Neural cell (in vitro differentiated cells): ENCODE measurements at regions not wholly inside any gene's neighbourhood (a gene's known extent, or its start where the extent isn't known, plus 50 kb on each side); places are given as distances from the start of the nearest gene placed in this dataset.

Experiments used
- H2AFZ ChIP-seq: fragments of 200-600, 300-800 bp; sonication (generic), shearing (Covaris generic); 2 replicates; pipeline ENCODE4 v1.6.0; 2014; ENCODE audit warnings: low read depth, mild to moderate bottlenecking, antibody characterized with exemption, low read length, moderate library complexity
- H3F3A ChIP-seq: fragments of 200-600 bp; shearing (Covaris generic); 2 replicates; pipeline ENCODE4 v1.6.1; 2016; ENCODE audit warnings: mild to moderate bottlenecking, moderate library complexity, mixed read lengths, antibody characterized with exemption, low read length; ENCODE audit not compliant: insufficient read depth, poor library complexity, severe bottlenecking
- H3K27ac ChIP-seq: fragments of 200-600, 300-800 bp; sonication (generic), shearing (Covaris generic); 2 replicates; pipeline ENCODE4 v1.5.1; 2014; ENCODE audit warnings: mild to moderate bottlenecking, low read length, moderate library complexity
- H3K27me3 ChIP-seq: fragments of 300-800, 200-600 bp; sonication (generic), shearing (Covaris generic); 2 replicates; pipeline ENCODE4 v1.6.0; 2014; ENCODE audit warnings: mild to moderate bottlenecking, low read depth, low read length, moderate library complexity; ENCODE audit not compliant: insufficient read depth
- H3K36me3 ChIP-seq: fragments of 300-800, 200-600 bp; sonication (generic), shearing (Covaris generic); 2 replicates; pipeline ENCODE4 v1.5.1; 2014; ENCODE audit warnings: mild to moderate bottlenecking, antibody characterized with exemption, low read length, moderate library complexity; ENCODE audit not compliant: insufficient read depth
- H3K4me2 ChIP-seq: fragments of 300-800, 200-600 bp; sonication (generic), shearing (Covaris generic); 2 replicates; pipeline ENCODE4 v1.6.0; 2014; ENCODE audit warnings: mild to moderate bottlenecking, low read length
- H3K4me3 ChIP-seq: fragments of 300-800, 200-600 bp; sonication (generic), shearing (Covaris generic); 2 replicates; pipeline ENCODE4 v1.5.1; 2014; ENCODE audit warnings: mild to moderate bottlenecking, low read length, moderate library complexity
- H3K79me2 ChIP-seq: fragments of 200-600 bp; shearing (Covaris generic); replicated peaks from 2 replicates; pipeline ENCODE4 v1.6.0; 2014; ENCODE audit warnings: mild to moderate bottlenecking, low read length, moderate library complexity; ENCODE audit not compliant: insufficient read depth
- H3K9ac ChIP-seq: fragments of 300-800, 200-600 bp; sonication (generic), shearing (Covaris generic); 2 replicates; pipeline ENCODE4 v1.6.1; 2016; ENCODE audit warnings: mild to moderate bottlenecking, low read length, mixed read lengths
- H3K9me2 ChIP-seq: fragments of 200-600 bp; shearing (Covaris generic); 2 replicates; pipeline ENCODE4 v1.6.1; 2016; ENCODE audit warnings: mild to moderate bottlenecking, low read length, mixed read lengths; ENCODE audit not compliant: insufficient read depth
- H3K9me3 ChIP-seq: fragments of 200-600, 300-800 bp; sonication (generic), shearing (Covaris generic); 2 replicates; pipeline ENCODE4 v1.6.1; 2016; ENCODE audit warnings: mild to moderate bottlenecking, mixed run types, low read length, moderate library complexity, mixed read lengths
- H4K20me1 ChIP-seq: fragments of 200-600 bp; shearing (Covaris generic); 2 replicates; pipeline ENCODE4 v1.6.1; 2016; ENCODE audit warnings: mild to moderate bottlenecking, mixed run types; ENCODE audit not compliant: insufficient read depth
- EP300 ChIP-seq: fragments of 450-650 bp; conservative IDR thresholded peaks from 2 replicates; pipeline ENCODE4 v1.6.1; 2014; ENCODE audit warnings: antibody characterized with exemption, mild to moderate bottlenecking, moderate library complexity; ENCODE audit not compliant: poor library complexity, severe bottlenecking
- EZH2 ChIP-seq: fragments of 200-600, 300-800 bp; shearing (Covaris generic), sonication (generic); IDR thresholded peaks from 2 replicates; pipeline ENCODE4 v1.6.1; 2014; ENCODE audit warnings: antibody characterized with exemption, low read length, borderline replicate concordance, mild to moderate bottlenecking; ENCODE audit not compliant: insufficient read depth, poor library complexity, severe bottlenecking
- MXI1 ChIP-seq: fragments of 450-650 bp; conservative IDR thresholded peaks from 2 replicates; pipeline ENCODE4 v1.6.1; 2014; ENCODE audit warnings: antibody characterized with exemption, mild to moderate bottlenecking; ENCODE audit not compliant: poor library complexity, severe bottlenecking
- POLR2AphosphoS5 ChIP-seq: IDR thresholded peaks from 2 replicates; pipeline ENCODE4 v1.6.1; 2012
- RAD21 ChIP-seq: fragments of 450-650 bp; conservative IDR thresholded peaks from 2 replicates; pipeline ENCODE4 v1.6.1; 2014; ENCODE audit warnings: antibody characterized with exemption, mild to moderate bottlenecking, moderate library complexity
- SMC3 ChIP-seq: fragments of 450-650 bp; conservative IDR thresholded peaks from 2 replicates; pipeline ENCODE4 v1.6.1; 2014; ENCODE audit warnings: antibody characterized with exemption, mild to moderate bottlenecking, moderate library complexity; ENCODE audit not compliant: poor library complexity
- TAF1 ChIP-seq: IDR thresholded peaks from 2 replicates; pipeline ENCODE4 v1.6.1; 2012; ENCODE audit warnings: low read depth
- TF ChIP-seq, protein P1 (sequence below): fragments of 450-650 bp; IDR thresholded peaks from 2 replicates; pipeline ENCODE4 v1.5.1; 2014; ENCODE audit warnings: antibody characterized with exemption, mild to moderate bottlenecking, moderate library complexity; ENCODE audit not compliant: poor library complexity, severe bottlenecking
- TF ChIP-seq, protein P2 (sequence below): IDR thresholded peaks from 2 replicates; pipeline ENCODE4 v1.6.1; 2012; ENCODE audit warnings: borderline replicate concordance

DNA sequence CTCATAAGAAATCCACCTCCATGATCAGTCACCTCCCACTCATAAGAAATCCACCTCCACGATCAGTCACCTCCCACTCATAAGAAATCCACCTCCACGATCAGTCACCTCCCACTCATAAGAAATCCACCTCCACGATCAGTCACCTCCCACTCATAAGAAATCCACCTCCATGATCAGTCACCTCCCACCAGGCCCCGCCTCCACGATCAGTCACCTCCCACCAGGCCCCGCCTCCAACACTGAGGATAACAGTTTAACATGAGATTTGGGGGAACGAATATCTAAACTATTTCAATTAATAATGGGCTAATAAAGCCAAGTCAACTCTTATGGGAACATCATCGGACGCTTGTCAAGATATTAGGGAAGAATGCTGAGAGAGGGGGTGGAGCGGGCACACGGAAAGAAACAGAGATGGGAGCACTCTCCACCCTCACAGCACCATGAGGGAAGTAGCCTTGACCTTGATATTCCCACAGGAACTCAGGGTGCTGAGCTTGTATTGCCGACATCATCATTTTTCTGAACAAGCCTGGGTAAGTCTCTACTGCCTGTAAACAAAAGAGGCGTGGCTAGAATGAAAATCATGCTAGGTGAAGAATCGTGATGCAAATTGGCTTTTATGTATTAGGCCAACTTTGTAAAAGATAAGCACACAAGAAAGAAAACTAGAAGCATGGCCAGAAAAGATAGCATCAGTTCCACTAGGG is 303.5 kb upstream of the KLF6 start:
- Histone ChIP-seq H3K9ac (no peak overlapping the region), H3K36me3 (no peaks in the 10 kb centered on the region), H4K20me1 (no peaks in the 10 kb centered on the region), H3K27me3 (no peaks in the 10 kb centered on the region), H3F3A (no peaks in the 10 kb centered on the region), H3K9me3 (no peaks in the 10 kb centered on the region), H3K27ac (no peak overlapping the region), H2AFZ (no peak overlapping the region), H3K4me2 (no peak overlapping the region), H3K79me2 (no peaks in the 10 kb centered on the region), H3K4me3 (no peak overlapping the region), H3K9me2 (no peaks in the 10 kb centered on the region)
- TF ChIP-seq, protein P1, sequence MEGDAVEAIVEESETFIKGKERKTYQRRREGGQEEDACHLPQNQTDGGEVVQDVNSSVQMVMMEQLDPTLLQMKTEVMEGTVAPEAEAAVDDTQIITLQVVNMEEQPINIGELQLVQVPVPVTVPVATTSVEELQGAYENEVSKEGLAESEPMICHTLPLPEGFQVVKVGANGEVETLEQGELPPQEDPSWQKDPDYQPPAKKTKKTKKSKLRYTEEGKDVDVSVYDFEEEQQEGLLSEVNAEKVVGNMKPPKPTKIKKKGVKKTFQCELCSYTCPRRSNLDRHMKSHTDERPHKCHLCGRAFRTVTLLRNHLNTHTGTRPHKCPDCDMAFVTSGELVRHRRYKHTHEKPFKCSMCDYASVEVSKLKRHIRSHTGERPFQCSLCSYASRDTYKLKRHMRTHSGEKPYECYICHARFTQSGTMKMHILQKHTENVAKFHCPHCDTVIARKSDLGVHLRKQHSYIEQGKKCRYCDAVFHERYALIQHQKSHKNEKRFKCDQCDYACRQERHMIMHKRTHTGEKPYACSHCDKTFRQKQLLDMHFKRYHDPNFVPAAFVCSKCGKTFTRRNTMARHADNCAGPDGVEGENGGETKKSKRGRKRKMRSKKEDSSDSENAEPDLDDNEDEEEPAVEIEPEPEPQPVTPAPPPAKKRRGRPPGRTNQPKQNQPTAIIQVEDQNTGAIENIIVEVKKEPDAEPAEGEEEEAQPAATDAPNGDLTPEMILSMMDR = no peak
- TF ChIP-seq SMC3 (no peak), MXI1 (no peak), EP300 (no peak), RAD21 (no peak), EZH2 (no peak), POLR2AphosphoS5 (no peak), TAF1 (no peak)
- TF ChIP-seq, protein P2, sequence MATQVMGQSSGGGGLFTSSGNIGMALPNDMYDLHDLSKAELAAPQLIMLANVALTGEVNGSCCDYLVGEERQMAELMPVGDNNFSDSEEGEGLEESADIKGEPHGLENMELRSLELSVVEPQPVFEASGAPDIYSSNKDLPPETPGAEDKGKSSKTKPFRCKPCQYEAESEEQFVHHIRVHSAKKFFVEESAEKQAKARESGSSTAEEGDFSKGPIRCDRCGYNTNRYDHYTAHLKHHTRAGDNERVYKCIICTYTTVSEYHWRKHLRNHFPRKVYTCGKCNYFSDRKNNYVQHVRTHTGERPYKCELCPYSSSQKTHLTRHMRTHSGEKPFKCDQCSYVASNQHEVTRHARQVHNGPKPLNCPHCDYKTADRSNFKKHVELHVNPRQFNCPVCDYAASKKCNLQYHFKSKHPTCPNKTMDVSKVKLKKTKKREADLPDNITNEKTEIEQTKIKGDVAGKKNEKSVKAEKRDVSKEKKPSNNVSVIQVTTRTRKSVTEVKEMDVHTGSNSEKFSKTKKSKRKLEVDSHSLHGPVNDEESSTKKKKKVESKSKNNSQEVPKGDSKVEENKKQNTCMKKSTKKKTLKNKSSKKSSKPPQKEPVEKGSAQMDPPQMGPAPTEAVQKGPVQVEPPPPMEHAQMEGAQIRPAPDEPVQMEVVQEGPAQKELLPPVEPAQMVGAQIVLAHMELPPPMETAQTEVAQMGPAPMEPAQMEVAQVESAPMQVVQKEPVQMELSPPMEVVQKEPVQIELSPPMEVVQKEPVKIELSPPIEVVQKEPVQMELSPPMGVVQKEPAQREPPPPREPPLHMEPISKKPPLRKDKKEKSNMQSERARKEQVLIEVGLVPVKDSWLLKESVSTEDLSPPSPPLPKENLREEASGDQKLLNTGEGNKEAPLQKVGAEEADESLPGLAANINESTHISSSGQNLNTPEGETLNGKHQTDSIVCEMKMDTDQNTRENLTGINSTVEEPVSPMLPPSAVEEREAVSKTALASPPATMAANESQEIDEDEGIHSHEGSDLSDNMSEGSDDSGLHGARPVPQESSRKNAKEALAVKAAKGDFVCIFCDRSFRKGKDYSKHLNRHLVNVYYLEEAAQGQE = no peak

DNA sequence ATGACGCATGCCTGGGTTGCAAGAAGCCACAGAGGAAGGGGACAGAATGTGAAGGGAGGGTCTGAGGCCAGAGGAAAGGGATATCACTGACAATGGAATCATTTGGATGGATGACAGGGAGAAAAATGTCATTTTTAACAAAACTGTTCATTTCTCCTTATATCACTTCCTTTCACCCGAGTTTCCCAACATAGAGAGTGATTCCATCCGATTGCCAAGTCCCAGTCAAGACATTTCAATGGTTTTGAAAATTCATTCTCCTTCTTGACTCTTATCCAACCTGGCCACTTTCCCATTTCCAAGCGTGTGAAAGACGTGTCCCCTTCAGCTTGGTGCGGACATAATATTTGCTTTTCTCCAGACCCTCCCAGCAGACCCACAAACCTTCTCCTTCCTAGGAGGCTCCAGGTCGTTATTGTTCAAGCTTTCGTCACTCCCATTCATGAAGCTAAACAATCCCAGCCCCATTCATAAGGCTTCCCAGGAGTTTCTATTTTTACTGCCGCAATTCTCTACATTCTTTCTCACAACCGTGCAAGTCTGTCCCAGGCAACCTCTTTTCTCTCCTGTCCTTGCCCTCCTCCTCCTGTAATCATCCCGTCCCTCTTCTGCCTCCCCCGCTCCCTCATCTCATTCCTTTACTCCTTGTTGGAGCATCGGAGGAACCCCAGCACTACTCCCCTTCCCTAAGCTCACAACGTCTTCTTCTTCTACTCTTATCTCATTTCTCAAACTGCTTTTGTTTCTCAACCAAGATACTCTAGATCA is 301.3 kb upstream of the KLF6 start:
- no peak for TF ChIP-seq EZH2
- no peak for TF ChIP-seq POLR2AphosphoS5
- TF ChIP-seq EP300 = no peak
- no peaks in the 10 kb centered on the region for H3K9me3 ChIP-seq
- H3K4me3 ChIP-seq = no peak overlapping the region
- H3K27me3 ChIP-seq = no peaks in the 10 kb centered on the region
- no peak overlapping the region for H2AFZ ChIP-seq
- H3K27ac ChIP-seq = no peak overlapping the region
- no peak overlapping the region for H3K4me2 ChIP-seq
- no peaks in the 10 kb centered on the region for H3K79me2 ChIP-seq
- H3K9me2 ChIP-seq = no peaks in the 10 kb centered on the region
- no peaks in the 10 kb centered on the region for H4K20me1 ChIP-seq
- H3K9ac ChIP-seq = no peak overlapping the region
- no peaks in the 10 kb centered on the region for H3K36me3 ChIP-seq
- no peaks in the 10 kb centered on the region for H3F3A ChIP-seq
